ENCODE measurements at regions not wholly inside any gene's neighbourhood (a gene's known extent, or its start where the extent isn't known, plus 50 kb on each side); places are given as distances from the start of the nearest gene placed in this dataset.

DNA sequence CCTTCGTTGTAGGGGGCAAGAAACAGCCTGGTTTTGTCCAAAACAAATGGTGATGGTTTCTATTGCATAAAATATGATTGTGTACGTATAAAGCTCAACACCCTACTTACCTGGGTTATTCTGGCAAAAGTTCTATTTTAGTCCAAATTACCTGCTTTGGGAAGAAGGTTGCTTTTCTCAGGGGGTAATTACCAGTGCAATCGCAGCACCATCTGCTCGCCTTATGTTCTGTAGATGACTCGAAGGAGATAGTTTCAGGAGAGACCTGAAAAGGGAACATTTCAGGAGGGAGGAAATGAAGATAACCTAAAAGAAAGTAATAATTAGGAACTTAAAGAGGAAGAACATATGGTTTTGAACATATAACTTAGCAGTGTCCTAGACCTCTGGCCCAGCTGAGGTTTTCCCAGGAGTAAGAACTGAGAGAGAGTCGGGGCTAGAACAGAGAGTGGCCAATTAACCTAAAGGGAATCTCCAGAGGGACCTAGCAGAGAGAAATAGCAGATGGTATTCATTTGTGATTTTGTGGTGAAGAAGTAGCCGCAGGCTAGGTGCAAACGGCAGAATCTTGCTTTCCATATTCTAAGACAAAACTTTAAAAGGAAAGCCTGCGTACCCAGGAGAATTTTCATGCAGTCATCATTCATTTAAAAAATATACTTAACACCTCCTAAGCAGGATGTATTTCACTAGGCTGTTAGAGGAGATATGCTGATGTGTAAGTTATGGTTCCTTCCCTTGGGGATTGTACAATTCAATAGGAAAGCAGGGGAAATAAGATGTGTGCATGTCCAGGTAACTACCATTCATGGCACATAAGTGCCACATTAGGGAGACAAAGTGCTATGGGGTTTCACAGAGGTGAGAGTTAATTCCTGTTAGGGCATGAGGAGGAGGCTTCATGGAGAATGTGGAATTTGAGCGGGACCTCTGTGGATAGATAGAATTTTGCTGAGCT is 113.0 kb upstream of the SLC10A2 start:
- DNase-seq, result no peak

DNA sequence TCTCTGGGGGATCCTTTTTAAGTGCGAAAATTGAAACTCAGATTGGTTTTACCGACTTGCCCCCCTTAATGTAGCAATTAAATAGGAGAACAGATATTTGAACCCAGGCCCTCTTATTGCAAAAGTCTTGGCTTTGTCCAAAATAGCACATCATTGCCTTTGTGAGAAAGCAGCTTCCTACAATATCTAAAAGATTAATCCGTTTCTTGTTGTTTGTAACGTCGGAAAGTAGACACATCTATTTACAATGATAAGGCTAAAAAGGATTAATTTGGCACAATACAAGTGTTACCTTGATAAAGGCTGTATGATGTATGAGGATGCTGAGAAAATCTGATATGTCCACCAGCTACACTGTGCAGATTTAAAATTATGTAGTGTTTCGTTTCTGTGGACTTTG is 108.7 kb upstream of the SLC10A2 start:
- no peak for DNase-seq

DNA sequence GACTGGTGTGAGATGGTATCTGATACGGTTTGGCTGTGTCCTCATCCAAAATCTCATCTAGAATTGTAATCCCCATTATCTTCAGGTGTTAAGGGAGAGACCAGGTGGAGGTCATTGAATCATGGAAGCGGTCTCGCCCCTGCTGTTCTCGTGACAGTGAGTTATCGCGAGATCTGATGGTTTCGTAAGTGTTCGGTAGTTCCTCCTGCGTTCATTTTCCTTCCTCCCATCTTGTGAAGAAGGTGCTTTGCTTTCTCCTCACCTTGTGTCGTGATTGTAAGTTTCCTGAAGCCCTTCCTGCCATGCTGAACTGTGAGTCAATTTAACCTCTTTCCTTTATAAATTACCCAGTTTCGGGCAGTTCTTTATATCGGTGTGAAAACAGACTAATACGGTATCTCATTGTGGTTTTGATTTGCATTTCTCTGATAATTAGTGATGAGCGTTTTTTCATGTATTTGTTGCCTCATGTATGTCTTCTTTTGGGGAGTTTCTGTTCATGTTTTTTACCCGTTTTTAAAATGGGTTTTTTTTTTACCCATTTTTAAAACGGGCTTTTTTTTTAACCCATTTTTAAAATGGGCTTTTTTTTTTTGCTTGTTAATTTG is 102.8 kb upstream of the SLC10A2 start:
- no peak for DNase-seq

DNA sequence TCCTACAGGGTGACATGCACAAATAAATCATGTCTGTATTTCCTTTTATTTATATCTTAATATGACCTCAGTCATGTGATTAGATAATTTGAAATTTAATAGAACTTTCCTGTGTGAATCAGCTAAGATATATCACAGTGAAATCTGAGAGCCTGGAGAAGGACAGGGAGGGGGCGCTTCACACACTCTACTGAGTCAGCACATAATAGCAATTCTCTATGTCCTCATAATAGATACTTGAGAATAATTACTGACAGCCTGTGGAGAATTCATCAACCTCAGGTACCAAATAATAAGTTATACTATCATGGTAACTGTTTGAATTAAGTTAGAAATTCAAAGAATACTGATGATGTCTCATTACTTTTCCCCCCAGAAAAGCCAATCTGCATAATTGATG is 98.0 kb upstream of the SLC10A2 start:
- DNase-seq, result no peak

DNA sequence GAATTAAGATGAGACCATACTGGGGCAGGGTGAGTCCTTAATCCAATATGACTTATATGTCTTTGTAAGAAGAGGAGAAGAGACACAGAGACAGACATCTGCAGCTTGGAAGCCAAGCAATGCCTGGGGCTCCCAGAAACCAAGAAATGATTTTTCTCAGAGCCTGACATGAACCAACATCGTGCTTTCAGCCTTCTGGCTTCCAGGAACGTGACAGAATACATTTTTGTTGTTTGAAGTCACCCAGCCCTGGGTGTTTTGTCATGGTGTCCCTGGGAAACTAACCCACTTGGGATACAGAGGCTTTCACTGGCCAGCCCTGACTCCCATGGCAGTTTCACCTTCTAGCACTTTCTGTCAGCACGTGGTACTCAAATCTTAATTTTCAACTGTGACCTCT is 95.3 kb upstream of the SLC10A2 start:
- no peak for DNase-seq

DNA sequence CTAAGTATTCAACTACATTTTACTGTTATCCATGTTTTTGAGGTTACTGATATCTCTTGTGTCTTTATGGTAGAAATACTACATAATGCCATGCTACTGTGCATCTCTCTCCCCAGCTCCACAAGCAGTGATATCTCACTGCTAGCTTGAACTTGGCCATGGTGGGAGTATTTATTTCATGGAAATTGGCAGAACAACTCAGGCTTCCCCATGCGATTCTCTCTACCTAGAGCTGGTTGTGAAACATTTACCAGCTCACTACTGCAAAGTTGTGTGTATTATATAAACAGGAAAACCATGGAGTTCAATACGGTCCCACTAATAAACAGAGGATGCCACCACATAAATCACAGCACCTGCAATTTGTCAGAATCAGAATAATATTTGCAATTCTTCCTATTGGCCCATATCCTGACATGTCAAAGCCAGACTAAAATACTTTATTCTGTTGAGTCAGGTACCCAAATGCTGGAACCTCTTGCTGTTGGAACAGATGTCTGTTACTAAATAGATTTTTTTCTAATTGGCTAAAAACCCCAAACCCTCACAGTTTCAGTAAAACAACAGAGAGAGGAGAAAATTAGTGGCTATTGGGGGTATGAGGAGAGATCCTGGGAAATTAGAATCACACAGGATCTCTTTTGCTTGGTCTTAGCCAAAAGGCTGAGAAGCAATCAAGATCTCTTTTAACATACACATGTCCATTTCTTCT is 91.4 kb upstream of the SLC10A2 start:
- DNase-seq, result no peak

DNA sequence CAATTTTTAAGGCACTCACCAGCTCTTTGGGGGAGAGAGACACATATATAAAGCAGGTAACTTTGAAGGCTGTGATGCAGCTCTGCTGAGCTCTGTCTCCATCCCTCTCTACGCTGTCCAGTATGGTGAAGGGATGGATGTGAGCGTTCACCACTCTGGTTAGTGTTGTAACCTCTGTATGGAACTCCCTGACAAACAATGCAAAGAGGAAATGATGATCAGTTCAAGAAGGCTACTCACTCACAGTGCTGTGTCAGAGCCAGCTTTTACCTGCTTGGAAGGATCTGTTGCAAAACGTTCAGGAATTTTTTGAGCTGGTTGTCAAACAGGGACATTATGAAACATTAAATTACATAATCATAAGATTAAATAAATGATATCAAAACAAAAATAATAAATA is 90.8 kb upstream of the SLC10A2 start:
- DNase-seq, result no peak

DNA sequence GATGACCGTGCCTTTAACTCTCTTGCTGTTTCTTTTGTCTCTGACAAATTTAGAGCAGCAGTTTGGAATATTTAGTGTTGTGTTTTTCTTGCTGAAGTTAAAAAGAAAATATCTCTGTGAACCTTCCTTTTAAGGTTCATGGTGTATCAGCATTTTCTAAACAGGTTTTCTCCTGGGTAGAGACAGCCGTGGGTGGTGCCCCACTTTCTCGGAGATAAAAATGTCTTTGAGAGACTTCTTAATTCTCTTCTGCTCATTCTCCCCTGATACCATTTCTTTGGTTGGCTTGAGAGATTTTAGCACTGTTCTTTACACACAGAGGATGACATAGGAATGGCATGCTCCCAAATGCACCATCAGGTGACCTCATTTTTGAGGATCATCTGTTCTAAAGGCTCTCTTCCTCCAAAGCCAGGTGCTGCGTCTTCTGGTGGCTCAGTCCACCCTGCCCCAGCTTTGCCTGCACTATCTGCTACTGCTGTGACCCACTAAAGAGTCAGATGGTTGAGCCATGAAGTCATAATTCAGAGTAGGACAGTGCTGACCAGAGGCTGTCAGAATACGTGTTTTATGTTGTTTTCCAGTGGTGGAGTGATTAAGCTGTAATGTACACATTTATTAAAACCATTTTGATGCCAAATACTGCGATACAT is 90.3 kb upstream of the SLC10A2 start:
- no peak for DNase-seq

DNA sequence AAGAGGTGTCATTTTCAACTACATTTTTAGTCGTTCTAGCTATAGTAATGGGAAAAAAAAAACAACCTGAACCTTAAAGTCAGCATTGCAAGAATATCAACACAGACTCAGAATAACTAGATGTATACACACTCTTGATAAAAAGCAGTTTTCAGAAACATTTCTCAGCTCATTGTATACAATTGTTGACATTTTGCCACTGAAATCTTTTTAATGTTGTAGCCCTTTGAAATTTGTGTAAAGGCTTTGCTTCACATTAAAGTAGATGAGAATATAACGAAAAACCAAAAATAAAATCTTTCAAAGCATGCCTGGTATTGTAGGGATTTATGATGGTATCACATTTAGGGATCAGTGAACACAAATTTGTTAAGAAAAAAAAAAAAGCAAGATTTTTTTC is 87.2 kb upstream of the SLC10A2 start:
- no peak for DNase-seq

DNA sequence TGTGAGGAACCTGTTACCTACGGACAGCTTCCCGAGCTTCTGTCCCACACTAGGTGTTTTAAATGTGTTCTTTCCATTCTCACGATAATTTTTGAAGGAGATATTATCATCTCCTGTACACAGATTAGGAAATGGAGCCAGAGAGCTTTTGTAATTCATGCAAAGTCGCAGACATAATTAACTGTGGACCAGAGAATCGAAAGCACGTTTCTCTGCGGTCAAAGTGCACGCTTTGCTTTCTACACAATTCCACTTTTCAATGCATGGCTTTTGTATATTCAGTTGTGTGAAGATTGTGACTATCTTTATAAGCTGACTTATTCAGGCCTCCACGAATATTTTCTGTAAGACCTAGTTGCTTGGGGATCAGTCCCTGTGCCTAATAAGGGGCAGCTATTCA is 81.7 kb upstream of the SLC10A2 start:
- DNase-seq, result no peak

DNA sequence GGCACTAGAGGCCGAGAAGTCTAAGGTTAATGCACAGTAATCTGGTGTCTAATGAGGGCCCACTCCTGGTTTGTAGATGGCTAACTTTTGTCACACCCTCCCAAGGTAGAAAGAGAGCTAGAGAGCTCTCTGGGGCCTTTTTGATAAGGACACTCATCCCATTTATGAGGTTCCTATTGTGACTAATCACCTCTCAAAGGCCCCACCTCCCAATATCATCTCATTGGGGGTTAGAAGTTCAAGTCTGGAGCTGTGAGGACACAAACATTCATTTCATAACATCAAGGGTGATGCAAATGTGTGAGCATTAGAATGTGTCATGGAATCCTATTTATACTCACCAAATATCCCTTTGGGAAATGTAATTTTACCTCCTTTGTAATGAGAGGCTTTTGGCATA is 79.2 kb upstream of the SLC10A2 start:
- no peak for DNase-seq

DNA sequence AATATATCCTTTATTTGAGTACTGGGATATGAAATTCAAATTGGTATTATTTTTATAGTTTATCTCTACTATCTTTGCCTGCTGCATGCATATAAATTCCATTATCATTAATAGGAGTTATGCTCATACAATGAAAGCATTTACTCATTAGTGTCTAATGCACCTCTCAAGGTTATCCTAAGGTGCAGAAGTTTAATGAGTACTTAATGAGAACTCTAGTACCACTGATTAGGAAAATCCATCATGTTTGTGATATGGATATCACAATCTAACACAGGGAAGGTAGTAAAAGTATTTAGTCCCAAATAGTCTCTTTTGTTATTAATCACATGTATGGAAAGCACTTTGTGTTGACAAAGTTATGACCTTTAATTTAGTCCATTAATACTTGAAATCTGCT is 77.2 kb upstream of the SLC10A2 start:
- DNase-seq, result no peak

DNA sequence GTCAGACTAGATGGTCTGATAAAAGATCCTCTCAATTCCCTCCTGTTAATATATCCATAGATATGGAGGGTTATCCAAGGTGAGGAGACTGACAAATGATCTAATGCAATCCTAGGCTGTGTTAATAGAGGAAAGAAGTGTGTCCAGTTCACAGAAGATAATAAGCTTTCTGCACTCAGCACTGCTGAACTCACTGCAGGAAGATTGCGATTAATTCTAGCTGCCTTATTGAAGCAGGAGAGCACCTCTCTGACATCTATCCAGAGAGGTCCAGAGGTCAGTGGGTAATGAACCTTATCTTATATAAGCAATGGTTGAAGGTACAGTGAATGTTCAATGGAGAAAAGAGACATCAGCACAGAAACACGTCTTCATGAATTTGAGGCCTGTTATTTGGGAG is 75.9 kb upstream of the SLC10A2 start:
- no peak for DNase-seq

DNA sequence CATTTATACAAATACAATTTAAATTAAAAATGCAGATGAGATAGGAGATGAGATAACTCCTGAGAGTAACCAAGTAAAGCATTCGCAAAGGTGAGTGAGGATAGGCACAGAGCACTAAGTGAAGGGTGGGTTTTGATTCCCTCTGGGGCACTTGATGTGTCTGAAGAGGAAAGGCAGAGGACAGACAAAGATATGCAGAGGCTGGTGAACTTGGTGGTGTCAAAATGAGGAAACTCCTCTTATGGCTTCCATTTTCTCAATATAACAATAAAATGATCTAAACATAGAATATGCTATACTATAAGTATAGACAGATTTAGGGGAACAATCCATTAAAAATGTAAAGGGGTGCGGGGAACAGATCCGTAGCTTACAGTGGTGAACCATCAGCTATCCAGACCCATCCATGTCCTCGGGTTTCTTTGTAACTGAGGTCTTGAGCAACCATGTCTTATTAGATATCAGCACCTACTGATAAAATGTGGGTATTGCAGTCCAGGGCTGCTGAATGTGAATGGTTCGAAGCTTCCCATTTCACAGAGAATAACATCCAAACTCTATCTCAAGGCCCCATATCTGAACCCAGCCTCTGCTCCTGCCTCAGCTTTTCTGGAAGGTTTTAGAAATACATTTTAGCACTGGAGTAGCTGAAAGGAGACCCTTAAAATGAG is 73.9 kb upstream of the SLC10A2 start:
- DNase-seq, result no peak

DNA sequence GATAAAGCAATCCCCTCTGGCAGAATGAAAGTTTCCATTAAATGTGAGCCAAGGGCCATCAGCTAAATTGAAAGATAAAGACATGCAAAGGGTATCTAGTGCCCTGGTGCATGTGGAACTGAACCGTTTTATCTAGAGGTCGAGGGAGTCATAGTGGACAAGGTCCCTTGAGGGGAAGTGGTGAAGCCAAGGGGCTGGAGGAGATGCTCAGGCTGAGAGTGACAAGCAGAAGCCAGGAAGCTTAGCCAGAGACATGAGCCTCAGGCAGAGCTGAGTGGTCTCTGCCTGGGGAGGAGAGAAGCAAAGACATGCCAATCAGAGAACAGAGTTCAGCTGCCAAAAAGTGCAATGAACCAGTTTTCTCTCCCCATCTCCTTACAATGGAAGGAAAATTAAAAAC is 68.1 kb upstream of the SLC10A2 start:
- DNase-seq, result no peak

DNA sequence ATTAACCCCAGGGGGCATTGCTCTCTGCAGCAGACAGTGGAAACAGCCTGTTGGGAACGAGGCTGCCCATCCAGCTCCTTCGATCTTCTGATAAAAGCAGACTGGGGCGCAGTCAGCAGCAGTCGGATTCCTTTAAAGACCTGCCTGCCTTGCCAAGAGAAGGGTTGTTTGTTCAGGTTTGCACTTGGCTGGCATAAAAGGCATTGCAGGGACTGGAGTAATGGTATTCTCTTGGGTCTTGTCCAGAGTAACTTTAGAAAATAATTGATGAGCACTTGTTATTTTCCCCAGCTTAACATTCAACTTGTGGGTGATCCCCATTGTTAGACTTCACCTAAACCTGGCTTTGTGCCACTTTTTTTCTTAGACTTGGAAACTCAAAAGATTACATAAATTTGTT is 67.3 kb upstream of the SLC10A2 start:
- DNase-seq, result no peak

DNA sequence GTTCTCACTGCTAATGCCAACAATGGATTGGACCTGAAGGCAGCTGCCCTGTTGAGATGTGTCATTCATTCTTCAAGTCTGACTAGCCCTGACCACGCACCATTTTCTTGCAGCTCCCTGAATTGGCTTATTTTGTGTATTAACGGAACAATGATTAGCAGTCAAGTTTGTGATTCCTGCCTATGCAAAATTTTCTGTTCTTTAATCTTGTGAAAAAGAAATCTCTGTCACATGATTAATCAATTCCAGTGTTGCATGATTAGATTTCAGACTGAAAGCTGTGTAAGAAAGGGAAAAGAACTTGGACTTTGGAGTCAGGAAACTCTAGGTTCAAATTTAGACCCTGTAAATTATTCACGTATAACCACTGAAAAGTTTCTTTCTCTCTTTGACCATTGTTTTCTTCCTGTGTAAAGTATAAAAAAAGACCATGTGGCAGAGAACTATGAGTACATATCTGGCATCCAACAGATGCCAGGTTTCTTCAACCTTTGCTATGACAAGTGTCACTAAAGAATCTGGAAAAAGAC is 64.5 kb upstream of the SLC10A2 start:
- DNase-seq, result no peak

DNA sequence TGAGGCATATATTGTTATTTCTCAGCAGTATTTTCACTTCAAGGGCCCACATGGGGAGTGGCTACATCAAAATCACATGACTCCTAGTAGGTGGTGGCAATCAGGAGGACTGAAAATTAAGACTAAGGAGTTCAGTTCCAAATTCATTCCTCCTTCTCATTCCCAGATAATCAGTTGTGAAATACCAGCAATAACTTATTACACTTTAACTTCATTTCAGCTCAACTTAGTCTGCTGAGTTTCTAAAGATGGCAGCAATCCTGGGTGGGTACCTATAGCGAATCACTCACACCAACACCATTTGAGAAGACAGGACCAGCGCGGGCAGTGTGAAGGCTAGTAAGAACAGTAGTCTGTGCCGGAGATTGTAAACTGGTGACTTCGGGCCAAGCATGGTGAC is 63.9 kb upstream of the SLC10A2 start:
- no peak for DNase-seq

Measured in activated naive CD4-positive, alpha-beta T cell treated with anti-CD3 and anti-CD28 coated beads, Interleukin-2, amount 50 U/mL, for 16 hours (primary cell).